HUES6 (cell line): ENCODE measurements at regions not wholly inside any gene's neighbourhood (a gene's known extent, or its start where the extent isn't known, plus 50 kb on each side); places are given as distances from the start of the nearest gene placed in this dataset.

Experiments
- H3K27ac ChIP-seq: 2 replicates; pipeline ENCODE4 v1.7.0; 2013; ENCODE audit warnings: low read depth, mild to moderate bottlenecking, low read length, inconsistent platforms
- H3K27me3 ChIP-seq: 2 replicates; pipeline ENCODE4 v1.6.1; 2013; ENCODE audit warnings: low read length; ENCODE audit not compliant: control insufficient read depth, insufficient read depth
- H3K36me3 ChIP-seq: 2 replicates; pipeline ENCODE4 v1.6.1; 2013; ENCODE audit warnings: low read length; ENCODE audit not compliant: control insufficient read depth, insufficient read depth
- H3K4me1 ChIP-seq: 2 replicates; pipeline ENCODE4 v1.6.1; 2013; ENCODE audit warnings: low read length; ENCODE audit not compliant: control insufficient read depth, insufficient read depth
- H3K4me3 ChIP-seq: 2 replicates; pipeline ENCODE4 v1.5.1; 2013; ENCODE audit warnings: low read depth, low read length
- H3K9ac ChIP-seq: one replicate; pipeline ENCODE4 v1.6.1; 2013; ENCODE audit warnings: mild to moderate bottlenecking, low read length
- H3K9me3 ChIP-seq: 2 replicates; pipeline ENCODE4 v1.6.1; 2013; ENCODE audit warnings: low read depth, low read length; ENCODE audit not compliant: control insufficient read depth, insufficient read depth

- no peaks in the 10 kb centered on the region for H3K9me3 ChIP-seq
- peaks cover 3% of the 10 kb centered on the region; the same call in 1 of the 2 replicates for H3K4me1 ChIP-seq
- H3K27me3 ChIP-seq = peaks cover 99% of the 10 kb centered on the region
- peak overlapping the region; percentile 68 for H3K4me3 ChIP-seq
- no peaks in the 10 kb centered on the region for H3K36me3 ChIP-seq
- no peak overlapping the region for H3K27ac ChIP-seq
- no peak overlapping the region for H3K9ac ChIP-seq
These were observed 256.3 kb downstream of the OTUD1 start for GRCh38 chr10:23694921-23695824.

- Histone ChIP-seq H3K27me3 (peaks cover 99% of the 10 kb centered on the region), H3K4me1 (peaks cover 3% of the 10 kb centered on the region; the same call in 1 of the 2 replicates), H3K9ac (no peak overlapping the region), H3K36me3 (no peaks in the 10 kb centered on the region), H3K9me3 (no peaks in the 10 kb centered on the region), H3K27ac (no peak overlapping the region), H3K4me3 (peak overlapping the region; percentile 68)
These were observed 257.0 kb downstream of the OTUD1 start for GRCh38 chr10:23695825-23696420.

GRCh38 chr10:23696476-23696875, 257.6 kb downstream of the OTUD1 start:
- no peak overlapping the region for H3K27ac ChIP-seq
- H3K4me3 ChIP-seq = no peak overlapping the region
- H3K4me1 ChIP-seq = peaks cover 3% of the 10 kb centered on the region; the same call in 1 of the 2 replicates
- H3K36me3 ChIP-seq = no peaks in the 10 kb centered on the region
- H3K9me3 ChIP-seq = no peaks in the 10 kb centered on the region
- peaks cover 99% of the 10 kb centered on the region for H3K27me3 ChIP-seq
- H3K9ac ChIP-seq = no peak overlapping the region

GRCh38 chr10:23702977-23703414, 264.1 kb downstream of the OTUD1 start:
- peaks cover 47% of the 10 kb centered on the region for H3K27me3 ChIP-seq
- no peaks in the 10 kb centered on the region for H3K36me3 ChIP-seq
- no peak overlapping the region for H3K9ac ChIP-seq
- no peak overlapping the region for H3K27ac ChIP-seq
- H3K9me3 ChIP-seq = 0 out of 2 replicates have a peak, but pooled peaks cover 2% of the 10 kb centered on the region
- no peaks in the 10 kb centered on the region for H3K4me1 ChIP-seq
- H3K4me3 ChIP-seq = no peak overlapping the region

GRCh38 chr10:23715363-23715762, 276.5 kb downstream of the OTUD1 start:
- H3K27me3 ChIP-seq = no peaks in the 10 kb centered on the region; the same call in 1 of the 2 replicates
- no peak overlapping the region for H3K27ac ChIP-seq
- no peak overlapping the region for H3K4me3 ChIP-seq
- H3K9ac ChIP-seq = no peak overlapping the region
- H3K4me1 ChIP-seq = no peaks in the 10 kb centered on the region
- H3K9me3 ChIP-seq = no peaks in the 10 kb centered on the region
- H3K36me3 ChIP-seq = no peaks in the 10 kb centered on the region

GRCh38 chr10:23717913-23718312, 279.0 kb downstream of the OTUD1 start:
- H3K9me3 ChIP-seq = no peaks in the 10 kb centered on the region

GRCh38 chr10:23718946-23719345, 280.1 kb downstream of the OTUD1 start:
- H3K36me3 ChIP-seq = no peaks in the 10 kb centered on the region
- H3K4me3 ChIP-seq = no peak overlapping the region
- H3K4me1 ChIP-seq = no peaks in the 10 kb centered on the region
- no peaks in the 10 kb centered on the region for H3K9me3 ChIP-seq
- H3K27ac ChIP-seq = no peak overlapping the region
- H3K27me3 ChIP-seq = no peaks in the 10 kb centered on the region
- H3K9ac ChIP-seq = no peak overlapping the region

More at GRCh38 chr10:23717913-23718312, 279.0 kb downstream of the OTUD1 start:
- Histone ChIP-seq H3K27ac (no peak overlapping the region), H3K4me3 (no peak overlapping the region), H3K4me1 (no peaks in the 10 kb centered on the region), H3K27me3 (no peaks in the 10 kb centered on the region), H3K36me3 (no peaks in the 10 kb centered on the region), H3K9ac (no peak overlapping the region)

GRCh38 chr10:23723796-23724195, 284.9 kb downstream of the OTUD1 start:
- Histone ChIP-seq H3K9ac (no peak overlapping the region), H3K36me3 (no peaks in the 10 kb centered on the region), H3K9me3 (no peaks in the 10 kb centered on the region), H3K27ac (no peak overlapping the region), H3K4me1 (no peaks in the 10 kb centered on the region), H3K27me3 (no peaks in the 10 kb centered on the region), H3K4me3 (no peak overlapping the region)

GRCh38 chr10:23725548-23725947, 286.7 kb downstream of the OTUD1 start:
- Histone ChIP-seq H3K9ac (no peak overlapping the region), H3K4me1 (no peaks in the 10 kb centered on the region), H3K36me3 (no peaks in the 10 kb centered on the region), H3K27ac (no peak overlapping the region), H3K4me3 (no peak overlapping the region), H3K27me3 (no peaks in the 10 kb centered on the region), H3K9me3 (no peaks in the 10 kb centered on the region)

- Histone ChIP-seq H3K27me3 (no peaks in the 10 kb centered on the region; the same call in 1 of the 2 replicates), H3K9ac (no peak overlapping the region), H3K27ac (no peak overlapping the region), H3K9me3 (no peaks in the 10 kb centered on the region), H3K36me3 (no peaks in the 10 kb centered on the region), H3K4me3 (no peak overlapping the region), H3K4me1 (no peaks in the 10 kb centered on the region; the same call in 1 of the 2 replicates)
These were observed 303.5 kb downstream of the OTUD1 start for GRCh38 chr10:23742368-23742767.

- Histone ChIP-seq H3K27me3 (no peaks in the 10 kb centered on the region; the same call in 1 of the 2 replicates), H3K9ac (no peak overlapping the region), H3K9me3 (no peaks in the 10 kb centered on the region), H3K4me3 (no peak overlapping the region), H3K36me3 (no peaks in the 10 kb centered on the region), H3K27ac (no peak overlapping the region), H3K4me1 (no peaks in the 10 kb centered on the region; the same call in 1 of the 2 replicates)
These were observed 303.9 kb downstream of the OTUD1 start for GRCh38 chr10:23742807-23743206.
